GM19328 (cell line): ENCODE measurements at regions not wholly inside any gene's neighbourhood (a gene's known extent, or its start where the extent isn't known, plus 50 kb on each side); places are given as distances from the start of the nearest gene placed in this dataset.

Experiments used
- ATAC-seq: cut with Tn5 transposase; IDR thresholded peaks from one replicate; pipeline ENCODE4 v1.9.1; 2021; ENCODE audit warnings: mild to moderate bottlenecking, moderate library complexity; ENCODE audit not compliant: unreplicated experiment

DNA sequence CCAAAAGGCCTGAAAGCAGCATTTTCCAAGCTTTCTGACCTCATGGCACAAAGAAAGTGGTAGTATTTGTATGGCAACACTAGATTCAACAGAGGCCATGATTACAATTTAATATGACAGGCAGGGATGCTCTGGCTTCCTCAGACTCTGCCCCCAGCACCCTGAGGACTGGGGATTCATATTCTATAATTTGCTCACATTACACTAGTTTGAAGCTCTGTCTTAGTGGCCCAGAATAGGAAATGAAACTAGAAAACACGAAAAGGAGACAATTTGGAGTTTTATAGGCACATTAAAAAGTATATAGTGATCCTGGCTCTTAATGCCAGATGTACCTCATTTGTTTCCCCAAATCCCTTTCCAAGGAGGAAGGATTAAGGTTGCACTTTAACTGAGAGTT, 173.0 kb upstream of the STK17B start:
- ATAC-seq = no peak

DNA sequence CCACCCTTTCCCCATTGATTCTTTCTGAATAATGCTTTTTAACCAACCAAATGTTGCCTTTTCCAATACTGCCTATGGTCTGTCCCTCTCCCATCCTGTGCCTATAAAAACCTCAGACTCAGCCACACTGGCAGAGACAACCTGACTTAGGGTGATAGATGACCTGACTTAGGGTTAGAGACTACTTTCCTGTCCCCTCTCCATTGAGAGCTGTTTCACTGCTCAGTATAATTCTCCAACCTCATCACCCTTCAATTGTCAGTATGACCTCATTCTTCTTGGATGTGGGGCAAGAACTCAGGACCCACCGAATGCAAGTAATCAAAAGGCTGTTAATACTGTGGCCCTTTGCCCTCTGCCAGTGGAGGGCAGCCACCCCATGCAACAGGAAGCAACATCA, 182.3 kb upstream of the STK17B start:
- ATAC-seq = no peak

DNA sequence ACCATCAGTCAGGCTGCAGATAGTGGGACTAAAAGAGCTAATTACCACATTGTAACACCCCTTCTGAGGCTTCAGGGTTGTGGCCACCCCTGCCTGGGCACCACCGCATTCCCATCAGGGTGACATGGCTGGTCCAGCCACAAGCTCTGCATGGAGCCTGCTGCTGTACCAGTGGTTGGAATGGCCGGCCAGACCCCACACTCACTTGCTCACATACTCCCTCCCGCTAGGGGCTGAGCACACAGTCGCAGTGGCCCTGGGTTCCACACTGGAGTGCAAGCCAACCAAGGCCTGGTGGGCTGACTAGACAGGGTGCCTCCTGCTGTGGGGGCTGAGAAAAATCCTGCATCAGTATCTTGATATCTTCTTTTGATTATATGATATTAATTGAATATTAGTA, 182.8 kb upstream of the STK17B start:
- ATAC-seq = no peak

DNA sequence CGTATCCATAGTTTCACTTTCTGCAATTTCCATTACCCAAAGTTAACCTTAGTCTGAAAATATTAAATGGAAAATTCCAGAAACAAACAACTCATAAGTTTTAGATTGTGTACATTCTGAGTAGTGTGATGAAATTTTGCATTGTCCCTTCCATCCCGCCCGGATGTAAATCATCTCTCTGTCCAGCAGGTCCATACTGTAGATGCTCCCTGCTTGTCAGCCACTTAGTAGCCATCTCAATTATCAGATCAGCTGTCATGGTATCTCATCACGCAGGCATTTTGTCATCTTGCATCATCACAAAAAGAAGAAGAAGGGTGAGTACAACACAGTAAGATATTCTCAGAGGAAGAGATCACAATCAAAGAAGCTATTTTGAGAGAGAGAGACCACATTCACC, 185.0 kb upstream of the STK17B start:
- no peak for ATAC-seq

DNA sequence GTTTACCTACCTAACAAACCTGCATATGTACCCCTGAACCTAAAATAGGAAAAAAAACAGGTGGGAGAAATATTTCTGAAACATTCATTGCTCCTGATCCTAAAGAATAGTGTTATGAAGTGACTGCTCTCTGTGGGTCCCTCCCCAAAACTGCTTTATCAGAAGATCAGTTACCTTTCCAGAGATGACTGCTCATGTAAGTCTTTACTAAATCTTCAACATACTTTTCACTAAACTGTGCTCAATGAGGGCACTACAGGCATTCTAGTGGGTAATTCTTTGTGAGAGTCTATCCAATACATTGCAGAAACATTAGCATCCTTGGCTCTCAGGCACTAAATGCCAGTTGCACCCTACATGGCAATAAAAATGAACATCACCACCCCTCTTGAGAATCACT, 189.3 kb upstream of the STK17B start:
- ATAC-seq = no peak

DNA sequence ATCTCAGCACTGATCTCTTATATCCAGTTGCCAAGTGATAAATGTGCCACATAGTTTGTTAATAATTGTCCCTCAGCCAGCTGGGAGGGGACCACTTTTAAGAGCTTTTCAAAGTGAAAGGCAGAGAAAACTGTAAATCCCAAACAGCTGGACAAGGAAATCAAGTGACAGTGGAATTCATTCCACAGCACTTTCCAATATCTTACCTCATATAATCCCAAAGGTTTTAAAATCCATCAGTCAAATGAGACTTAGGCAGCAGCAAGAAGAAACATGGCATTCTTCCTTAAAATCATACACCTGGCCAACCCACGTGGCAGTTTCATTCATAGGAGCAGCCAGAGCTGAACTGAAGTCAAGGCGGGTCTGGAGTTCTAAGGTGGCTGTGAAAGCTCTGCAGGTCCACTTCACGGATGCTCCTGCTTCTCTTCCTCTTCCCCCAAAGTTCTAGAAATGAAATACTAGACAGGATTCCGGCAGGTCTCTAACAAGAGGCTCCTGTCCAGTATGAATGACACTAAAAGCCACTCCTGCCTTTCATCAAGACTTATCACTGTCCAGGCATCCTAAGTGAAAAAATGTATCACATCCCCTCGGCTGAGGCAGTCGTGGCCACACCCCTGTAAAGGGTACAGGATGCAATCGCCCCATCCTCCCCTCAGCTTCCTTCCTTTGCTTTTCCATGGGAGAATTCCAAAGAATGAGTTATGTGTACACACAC, 190.4 kb upstream of the STK17B start:
- ATAC-seq = no peak

DNA sequence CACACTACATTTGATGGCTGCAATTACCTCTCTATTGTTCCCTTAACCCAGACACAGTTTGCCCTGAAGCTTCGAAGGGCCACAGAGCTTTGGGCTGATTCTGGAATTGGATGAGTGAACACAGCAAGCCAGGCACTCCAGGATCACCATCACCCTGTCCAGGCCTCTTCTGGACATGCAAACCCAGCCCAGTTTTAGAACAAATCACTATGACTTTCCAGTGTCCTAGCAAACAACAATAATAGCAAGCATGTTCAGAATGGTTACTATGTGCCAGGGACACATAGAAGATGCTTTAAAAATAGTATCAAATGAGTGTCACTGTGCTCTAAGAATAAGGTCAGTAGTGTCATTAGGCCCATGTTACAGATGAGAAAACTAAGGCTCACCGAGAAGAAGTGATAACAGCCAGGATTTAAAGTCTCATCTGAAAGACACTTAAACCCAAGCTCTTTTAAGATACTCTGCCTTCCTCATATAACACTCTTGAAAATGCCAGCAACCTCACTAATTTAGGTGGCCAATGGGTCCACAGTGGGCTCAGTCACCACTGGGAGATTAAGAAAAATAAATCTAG, 191.7 kb upstream of the STK17B start:
- ATAC-seq = no peak

DNA sequence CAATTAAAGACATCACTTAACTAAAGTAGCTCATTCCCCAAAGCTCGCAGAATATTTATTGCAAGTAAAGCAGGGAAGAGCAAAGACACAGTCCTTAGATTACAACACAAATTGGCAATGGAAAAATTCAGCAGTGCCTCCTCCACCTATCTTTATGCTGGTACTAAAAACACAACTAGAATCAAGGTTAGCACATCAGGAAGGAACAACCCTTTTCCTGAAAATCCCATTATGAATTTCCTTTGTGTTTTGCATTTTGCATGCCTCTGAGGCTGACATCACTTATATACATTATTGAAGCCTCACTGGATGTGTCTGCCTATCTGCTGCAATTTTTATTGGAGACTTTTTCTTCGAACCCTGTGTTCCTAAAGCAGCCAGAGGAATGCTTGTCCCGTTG, 193.8 kb upstream of the STK17B start:
- ATAC-seq = no peak

DNA sequence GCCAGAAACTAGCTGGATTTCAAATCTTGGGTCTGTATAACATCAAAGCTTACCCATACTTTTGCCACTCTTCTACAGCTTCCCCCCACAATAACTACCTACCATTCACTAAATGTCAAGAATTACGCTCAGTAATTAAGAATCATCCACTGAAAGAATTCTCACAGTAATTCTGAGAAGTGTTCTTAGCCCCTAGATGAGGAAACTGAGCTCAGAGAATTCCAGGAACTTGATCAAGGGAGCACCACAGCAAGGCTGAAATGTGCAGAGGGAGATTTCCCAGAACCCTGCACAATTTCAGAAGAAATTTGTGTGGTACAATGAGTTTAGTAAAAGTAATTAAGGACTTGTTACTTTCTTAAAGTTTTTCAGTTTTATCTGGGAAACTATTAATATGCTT, 194.5 kb upstream of the STK17B start:
- no peak for ATAC-seq

DNA sequence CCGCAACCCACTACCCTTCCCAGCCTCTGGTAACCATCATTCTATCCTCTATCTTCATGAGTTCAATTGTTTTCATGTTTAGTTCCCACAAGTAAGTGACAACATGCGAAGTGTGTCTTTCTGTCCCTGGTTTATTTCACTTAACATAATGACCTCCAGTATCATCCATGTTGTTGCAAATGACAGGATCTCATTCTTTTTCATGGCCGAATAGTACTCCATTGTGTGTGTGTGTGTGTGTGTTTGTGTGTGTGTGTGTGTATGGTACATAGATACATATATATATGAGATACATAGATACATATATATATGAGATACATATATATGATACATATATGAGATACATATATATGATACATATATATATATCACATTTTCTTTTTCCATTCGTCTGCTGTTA, 196.3 kb upstream of the STK17B start:
- no peak for ATAC-seq

DNA sequence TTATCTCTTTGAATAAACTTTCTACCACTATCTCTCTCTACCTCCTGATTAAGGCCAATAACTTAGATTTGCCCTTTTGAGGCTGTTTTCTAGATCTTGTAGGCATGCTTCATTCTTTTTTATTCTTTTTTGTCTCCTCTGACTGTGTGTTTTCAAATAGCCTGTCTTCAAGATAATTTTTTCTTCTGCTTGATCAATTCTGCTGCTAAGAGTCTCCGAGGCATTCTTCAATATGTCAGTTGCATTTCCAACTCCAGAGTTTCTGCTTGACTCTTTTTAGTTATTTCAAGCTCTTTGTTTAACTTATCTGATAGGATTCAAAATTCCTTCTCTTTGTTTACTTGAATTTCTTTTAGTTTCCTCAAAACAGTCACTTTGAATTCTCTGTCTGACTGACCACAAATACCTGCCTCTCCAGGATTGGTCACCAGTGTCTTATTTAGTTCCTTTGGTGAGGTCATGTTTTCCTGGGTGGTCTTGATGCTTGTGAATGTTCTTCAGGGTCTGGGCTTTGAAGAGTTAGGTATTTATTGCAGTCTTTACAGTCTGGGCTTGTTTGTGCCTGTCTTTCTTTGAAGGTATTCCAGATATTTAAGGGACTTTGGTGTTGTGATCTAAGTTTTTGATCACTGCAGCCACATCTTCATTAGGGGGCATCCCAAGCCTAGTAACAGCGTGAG, 197.3 kb upstream of the STK17B start:
- no peak for ATAC-seq

DNA sequence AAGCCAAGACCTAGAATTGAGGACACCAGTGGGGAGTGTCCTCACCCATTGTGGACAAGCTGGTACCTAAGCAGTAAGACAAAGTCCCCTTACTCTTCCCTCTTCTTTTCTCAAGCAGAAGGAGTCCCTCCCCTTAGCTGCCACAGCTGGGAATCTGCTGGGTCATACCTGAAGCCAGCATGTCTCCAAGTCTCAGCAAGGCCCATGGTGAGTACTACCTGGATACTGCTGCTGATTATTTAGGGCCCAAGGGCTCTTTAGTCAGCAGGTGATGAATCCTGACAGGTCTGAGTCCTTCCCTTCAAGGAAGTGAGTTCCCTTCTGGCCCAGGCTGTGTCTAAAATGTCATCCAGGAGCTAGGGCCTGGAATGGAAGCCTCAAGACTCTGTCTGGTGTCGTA, 198.6 kb upstream of the STK17B start:
- ATAC-seq = no peak

DNA sequence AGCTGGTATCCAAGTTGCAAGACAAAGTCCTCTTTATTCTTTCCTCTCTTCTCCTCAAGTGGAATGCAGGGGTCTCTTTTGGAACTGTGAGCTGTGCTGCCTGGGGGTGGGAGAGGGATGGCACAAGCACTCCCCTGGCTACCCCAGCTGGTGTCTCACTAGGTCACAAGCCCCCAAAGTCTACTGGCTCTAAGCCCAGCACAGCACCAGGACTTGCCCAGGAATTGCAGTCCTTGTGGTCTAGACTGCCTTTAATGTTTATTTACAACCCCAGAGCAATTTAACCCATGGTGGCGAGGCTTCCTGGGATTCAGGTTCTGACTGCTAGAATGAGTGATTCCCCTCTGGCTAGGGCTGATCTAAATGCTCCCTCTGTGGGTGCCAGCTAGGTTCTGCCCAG, 199.0 kb upstream of the STK17B start:
- ATAC-seq = no peak

DNA sequence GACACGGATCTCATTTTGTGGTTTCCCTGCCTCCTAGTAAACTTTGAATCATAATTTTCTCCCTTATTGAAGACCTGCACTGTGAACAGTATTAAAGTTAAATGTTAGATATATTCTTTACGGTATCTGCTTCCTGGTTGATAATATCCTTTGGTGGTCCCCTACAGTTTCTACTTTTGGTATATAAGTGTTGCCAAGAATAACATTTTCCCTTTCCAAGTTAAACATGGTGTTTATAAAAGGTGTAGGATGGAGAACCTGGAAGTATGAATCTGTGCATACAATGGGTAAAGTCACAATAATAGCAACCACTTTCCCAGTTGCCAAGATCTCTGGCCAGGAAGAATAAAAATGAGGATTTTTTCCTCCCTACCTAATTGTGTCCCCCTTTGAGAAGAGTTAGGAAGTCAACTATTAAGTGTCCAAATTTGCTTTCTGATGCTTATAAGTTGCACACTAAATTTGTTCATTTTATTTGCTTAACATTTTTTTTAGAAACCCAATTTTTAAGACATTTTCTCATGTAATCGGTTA, 201.0 kb upstream of the STK17B start:
- ATAC-seq = no peak

DNA sequence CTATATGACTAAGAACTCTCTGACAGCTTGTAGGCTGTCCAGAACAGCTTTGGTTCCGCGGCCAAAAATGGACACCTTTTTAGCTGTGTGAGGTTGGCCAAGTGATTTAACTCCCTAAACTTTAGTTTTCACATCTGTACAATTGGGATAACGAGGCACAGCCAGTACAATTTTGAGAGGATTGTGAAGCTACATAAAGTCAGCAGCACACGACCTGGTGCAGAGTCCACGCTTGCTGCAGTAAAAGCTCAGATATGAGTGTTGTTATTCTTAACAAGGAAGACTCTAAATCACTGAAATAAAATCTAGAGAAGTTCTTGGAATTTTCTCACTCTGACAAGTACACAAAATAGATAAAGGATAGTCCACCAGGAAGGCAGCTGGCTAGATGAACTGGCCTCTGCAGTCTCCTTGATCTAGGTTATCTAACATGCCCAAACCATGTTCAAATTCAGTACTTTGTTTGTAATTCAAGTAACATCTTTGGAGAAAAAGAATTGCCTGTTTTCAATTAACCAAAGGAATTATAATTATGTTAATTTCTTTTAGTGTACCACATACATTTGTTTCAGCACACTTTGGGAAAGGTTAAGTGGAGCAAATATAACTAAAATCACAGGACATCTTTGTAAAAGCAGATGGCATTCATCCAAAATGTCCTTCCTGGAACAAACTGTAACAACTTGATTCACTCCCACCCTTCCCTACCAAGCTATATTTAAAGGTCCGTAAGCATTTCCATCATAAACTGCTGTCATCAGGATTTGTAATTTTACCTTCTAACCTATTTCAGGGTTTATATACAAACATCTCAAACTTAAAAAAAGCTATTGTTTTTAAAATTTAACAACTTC, 201.7 kb upstream of the STK17B start:
- ATAC-seq = no peak

DNA sequence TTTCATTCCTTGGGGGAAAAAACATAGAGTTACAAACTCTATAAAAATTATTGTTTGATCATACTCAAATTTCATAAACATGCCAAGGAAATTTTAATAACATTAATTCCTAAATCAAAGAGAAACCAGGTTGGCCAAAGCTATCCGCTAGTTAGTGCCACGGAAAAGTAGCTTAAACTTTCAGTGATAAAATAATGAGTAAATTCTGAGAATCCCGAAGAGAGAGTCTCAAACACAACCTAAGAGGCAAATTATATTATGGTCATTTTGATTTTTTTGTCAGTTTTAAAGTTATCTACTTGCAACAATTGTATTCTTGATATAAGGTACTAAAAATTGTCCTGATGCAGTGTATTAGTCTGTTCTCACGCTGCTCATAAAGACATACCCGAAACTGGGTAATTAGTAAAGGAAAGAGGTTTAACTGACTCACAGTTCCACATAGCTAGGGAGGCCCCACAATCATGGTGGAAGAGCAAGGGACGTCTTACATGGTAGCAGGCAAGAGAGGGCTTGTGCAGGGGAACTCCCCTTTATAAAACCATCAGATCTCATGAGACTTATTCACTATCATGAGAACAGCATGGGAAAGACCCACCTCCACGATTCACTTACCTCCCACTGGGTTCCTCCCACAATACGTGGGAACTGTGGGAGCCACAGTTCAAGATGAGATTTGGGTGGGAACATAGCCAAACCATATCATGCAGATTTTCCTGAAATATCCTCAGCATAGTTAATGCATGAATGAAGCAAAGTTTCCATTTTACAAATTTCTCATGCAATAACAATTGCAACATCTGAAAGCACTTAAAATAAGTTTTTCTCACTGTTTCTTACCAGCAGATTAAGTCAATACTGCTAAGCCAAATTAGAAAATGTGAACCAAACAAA, 205.9 kb upstream of the STK17B start:
- peak; percentile 48 for ATAC-seq

DNA sequence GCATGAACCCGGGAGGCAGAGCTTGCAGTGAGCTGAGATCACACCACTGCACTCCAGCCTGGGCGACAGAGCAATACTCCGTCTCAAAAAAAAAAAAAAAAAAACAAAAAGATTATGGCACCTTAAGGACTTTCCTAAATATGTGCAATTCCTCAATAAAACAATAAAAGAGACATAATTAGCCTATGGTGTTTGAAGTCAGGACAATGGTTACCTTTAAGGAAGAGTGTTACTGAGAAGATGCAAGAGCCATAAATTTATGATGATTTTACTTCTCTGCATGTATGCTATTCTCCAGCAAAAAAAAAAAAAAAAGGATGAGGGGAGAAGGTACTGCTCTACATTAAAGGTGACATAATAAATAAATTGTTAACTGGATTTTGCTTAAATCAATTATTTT, 208.2 kb upstream of the STK17B start:
- no peak for ATAC-seq

DNA sequence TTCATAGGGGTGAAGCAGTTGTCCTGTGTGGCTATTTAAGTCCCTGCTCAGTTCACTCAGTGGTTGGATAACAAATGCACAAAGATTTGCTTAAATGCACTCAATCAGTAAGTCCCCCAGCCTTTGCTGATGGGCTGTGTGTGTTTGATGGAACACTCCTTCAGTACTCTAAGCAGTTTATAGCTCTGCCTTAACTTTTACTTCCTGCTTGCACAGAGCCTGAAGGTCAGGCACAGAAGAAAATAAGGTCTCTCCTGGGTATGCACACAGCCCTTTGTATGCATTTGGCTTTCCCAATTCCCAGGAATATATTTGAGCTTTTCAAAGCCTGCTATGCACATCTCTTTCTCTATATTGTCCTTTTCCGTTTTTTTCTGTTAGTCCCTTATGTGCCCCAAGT, 208.7 kb upstream of the STK17B start:
- no peak for ATAC-seq

DNA sequence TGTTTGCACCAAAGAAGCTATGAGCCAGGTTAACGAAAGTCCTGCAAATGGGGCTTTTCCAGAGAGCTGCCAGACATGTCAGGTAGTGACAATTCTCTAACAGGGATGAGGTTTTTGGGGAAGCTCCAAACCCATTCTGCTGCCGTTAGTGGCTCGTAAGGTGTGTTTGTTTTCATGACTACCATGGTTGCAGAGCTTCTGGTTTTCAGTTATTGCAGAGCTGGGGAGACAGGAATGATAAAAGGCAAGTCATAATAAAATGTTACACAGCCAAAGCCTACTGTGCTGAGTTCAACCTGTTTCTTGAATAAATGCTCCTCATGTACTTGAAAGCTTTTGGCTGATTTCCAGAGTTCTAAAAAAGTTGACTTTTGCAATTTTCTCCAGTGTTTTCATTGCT, 209.2 kb upstream of the STK17B start:
- no peak for ATAC-seq

DNA sequence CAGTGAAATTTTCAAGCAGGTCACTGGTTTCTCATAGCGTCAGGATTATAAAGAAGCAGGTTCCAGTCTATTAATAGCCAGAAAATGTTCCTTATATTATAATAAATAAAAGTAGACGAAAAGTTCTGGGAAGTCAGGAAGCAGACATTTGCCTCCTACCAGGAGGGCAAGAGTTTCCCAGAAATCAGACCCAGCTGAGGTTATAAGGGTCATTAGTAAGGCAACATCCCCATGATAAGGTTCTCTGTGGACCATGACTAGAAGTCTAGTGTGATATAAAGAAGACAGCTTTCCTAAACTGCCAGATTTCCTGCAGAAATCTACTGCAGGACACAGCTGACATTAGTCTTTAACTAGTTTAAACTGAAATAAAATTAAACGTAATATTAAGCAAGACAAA, 210.1 kb upstream of the STK17B start:
- no peak for ATAC-seq
